Osteocyte (in vitro differentiated cells): ENCODE measurements at regions not wholly inside any gene's neighbourhood (a gene's known extent, or its start where the extent isn't known, plus 50 kb on each side); places are given as distances from the start of the nearest gene placed in this dataset.

Experiments
- DNase-seq: peaks from one replicate; pipeline ENCODE4 v3.0.0; 2021; ENCODE audit warnings: mixed read lengths; ENCODE audit not compliant: unreplicated experiment; ENCODE audit errors: extremely low spot score
- H3K27ac Mint-ChIP-seq: one replicate; pipeline ENCODE4 v1.8.0; 2021; ENCODE audit warnings: mild to moderate bottlenecking, mixed read lengths; ENCODE audit not compliant: unreplicated experiment
- H3K27me3 Mint-ChIP-seq: one replicate; pipeline ENCODE4 v1.8.0; 2021; ENCODE audit warnings: mixed read lengths; ENCODE audit not compliant: unreplicated experiment
- H3K36me3 Mint-ChIP-seq: one replicate; pipeline ENCODE4 v1.8.0; 2021; ENCODE audit warnings: mixed read lengths; ENCODE audit not compliant: unreplicated experiment
- H3K4me1 Mint-ChIP-seq: one replicate; pipeline ENCODE4 v1.8.0; 2021; ENCODE audit warnings: mixed read lengths; ENCODE audit not compliant: unreplicated experiment
- H3K4me3 Mint-ChIP-seq: one replicate; pipeline ENCODE4 v1.8.0; 2021; ENCODE audit warnings: mild to moderate bottlenecking, moderate library complexity, mixed read lengths; ENCODE audit not compliant: unreplicated experiment
- H3K9me3 Mint-ChIP-seq: one replicate; pipeline ENCODE4 v1.8.0; 2021; ENCODE audit warnings: mixed read lengths; ENCODE audit not compliant: unreplicated experiment
- CTCF ChIP-seq: fragments of 200-600 bp; sonication (generic); IDR thresholded peaks from 2 replicates; pipeline ENCODE4 v1.5.0; 2021; ENCODE audit warnings: antibody characterized with exemption, mild to moderate bottlenecking, moderate library complexity

GRCh38 chr6:44522871-44523270 lies 135.4 kb downstream of the CDC5L start:
- Mint-ChIP-seq H3K27me3 (peaks cover 33% of the 10 kb centered on the region), H3K36me3 (peaks cover 3% of the 10 kb centered on the region), H3K27ac (no peak overlapping the region), H3K9me3 (peaks cover 30% of the 10 kb centered on the region), H3K4me3 (no peak overlapping the region), H3K4me1 (no peaks in the 10 kb centered on the region)
- DNase-seq: peak; percentile 42
- no peak for TF ChIP-seq CTCF

- H3K36me3 Mint-ChIP-seq: no peaks in the 10 kb centered on the region
- H3K27ac Mint-ChIP-seq: no peak overlapping the region
- no peaks in the 10 kb centered on the region for H3K4me1 Mint-ChIP-seq
- H3K4me3 Mint-ChIP-seq: no peak overlapping the region
- peaks cover 19% of the 10 kb centered on the region for H3K27me3 Mint-ChIP-seq
- H3K9me3 Mint-ChIP-seq: peaks cover 17% of the 10 kb centered on the region
- peak; percentile 48 for DNase-seq
- no peak for TF ChIP-seq CTCF
Measured at GRCh38 chr6:44524476-44525227, 137.1 kb downstream of the CDC5L start.

GRCh38 chr6:44525761-44526351 lies 138.3 kb downstream of the CDC5L start:
- peak; percentile 64 for DNase-seq
- TF ChIP-seq CTCF: no peak
- H3K4me3 Mint-ChIP-seq: no peak overlapping the region
- peaks cover 13% of the 10 kb centered on the region for H3K27me3 Mint-ChIP-seq
- H3K4me1 Mint-ChIP-seq: no peaks in the 10 kb centered on the region
- H3K27ac Mint-ChIP-seq: no peak overlapping the region
- peaks cover 17% of the 10 kb centered on the region for H3K9me3 Mint-ChIP-seq
- no peaks in the 10 kb centered on the region for H3K36me3 Mint-ChIP-seq

- no peak for TF ChIP-seq CTCF
- no peaks in the 10 kb centered on the region for H3K4me1 Mint-ChIP-seq
- H3K9me3 Mint-ChIP-seq: peaks cover 9% of the 10 kb centered on the region
- no peak for DNase-seq
- H3K27me3 Mint-ChIP-seq: no peaks in the 10 kb centered on the region
- H3K27ac Mint-ChIP-seq: no peak overlapping the region
- no peaks in the 10 kb centered on the region for H3K36me3 Mint-ChIP-seq
- no peak overlapping the region for H3K4me3 Mint-ChIP-seq
Measured at GRCh38 chr6:44527181-44527580, 139.7 kb downstream of the CDC5L start.

- Mint-ChIP-seq H3K9me3 (peaks cover 9% of the 10 kb centered on the region), H3K4me3 (no peak overlapping the region), H3K27ac (no peak overlapping the region), H3K36me3 (no peaks in the 10 kb centered on the region), H3K27me3 (no peaks in the 10 kb centered on the region), H3K4me1 (no peaks in the 10 kb centered on the region)
- peak; percentile 78 for DNase-seq
- TF ChIP-seq CTCF: no peak
Measured at GRCh38 chr6:44527583-44528369, 140.3 kb downstream of the CDC5L start.
